ENCODE measurements at regions not wholly inside any gene's neighbourhood (a gene's known extent, or its start where the extent isn't known, plus 50 kb on each side); places are given as distances from the start of the nearest gene placed in this dataset.

DNA sequence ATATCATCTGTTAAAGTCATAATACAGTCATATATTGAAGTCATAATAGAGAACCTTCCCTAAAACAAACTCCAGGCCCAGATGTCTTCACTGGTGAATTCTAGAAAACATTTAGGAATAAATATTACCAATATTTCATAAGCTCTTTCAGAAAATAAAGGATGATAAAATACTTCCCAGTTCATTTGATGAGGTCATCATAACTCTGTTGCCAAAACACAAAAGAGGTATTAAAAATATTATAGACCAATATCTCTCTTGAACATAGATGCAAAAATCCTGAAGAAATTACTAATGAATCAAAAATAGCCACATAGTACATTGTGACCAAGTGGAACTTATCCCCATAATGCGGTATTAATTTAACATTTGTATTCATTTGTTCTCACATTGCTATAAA, 132.4 kb upstream of the ZP4 start:
- H3K4me3 ChIP-seq (ENCODE audit: low read length): no peak overlapping the region
- no peaks in the 10 kb centered on the region for H3K9me3 ChIP-seq (ENCODE audit: low read length)
- H3K79me2 ChIP-seq (replicated peaks; ENCODE audit: insufficient read depth, low read length): no peaks in the 10 kb centered on the region
- H3K9me2 ChIP-seq (ENCODE audit: insufficient read depth, low read length): no peaks in the 10 kb centered on the region
- H3K36me3 ChIP-seq (ENCODE audit: insufficient read depth, low read length): no peaks in the 10 kb centered on the region
- no peak overlapping the region for H3K4me2 ChIP-seq (ENCODE audit: low read length)
- H3K9ac ChIP-seq (ENCODE audit: low read length): no peak overlapping the region
- no peak for TF ChIP-seq EP300 (conservative IDR thresholded peaks at IDR 0.05; ENCODE audit: poor library complexity, severe bottlenecking)
- no peak for TF ChIP-seq MXI1 (conservative IDR thresholded peaks at IDR 0.05; ENCODE audit: poor library complexity, severe bottlenecking)
- no peak for TF ChIP-seq EZH2 (IDR thresholded peaks at IDR 0.05; ENCODE audit: borderline replicate concordance, insufficient read depth, low read length, poor library complexity, severe bottlenecking)
- no peak for TF ChIP-seq REST (IDR thresholded peaks at IDR 0.05; ENCODE audit: borderline replicate concordance)
- TF ChIP-seq RAD21 (conservative IDR thresholded peaks at IDR 0.05): no peak
- TF ChIP-seq POLR2AphosphoS5 (IDR thresholded peaks at IDR 0.05): no peak
- no peak for TF ChIP-seq TAF1 (IDR thresholded peaks at IDR 0.05; ENCODE audit: low read depth)
- H3K27ac ChIP-seq (ENCODE audit: low read length): no peak overlapping the region
- no peaks in the 10 kb centered on the region for H3F3A ChIP-seq (ENCODE audit: insufficient read depth, low read length, poor library complexity, severe bottlenecking)
- H4K20me1 ChIP-seq (ENCODE audit: insufficient read depth): no peaks in the 10 kb centered on the region
- H3K27me3 ChIP-seq (ENCODE audit: insufficient read depth, low read depth, low read length): no peaks in the 10 kb centered on the region
- H2AFZ ChIP-seq (ENCODE audit: low read depth, low read length): no peak overlapping the region

DNA sequence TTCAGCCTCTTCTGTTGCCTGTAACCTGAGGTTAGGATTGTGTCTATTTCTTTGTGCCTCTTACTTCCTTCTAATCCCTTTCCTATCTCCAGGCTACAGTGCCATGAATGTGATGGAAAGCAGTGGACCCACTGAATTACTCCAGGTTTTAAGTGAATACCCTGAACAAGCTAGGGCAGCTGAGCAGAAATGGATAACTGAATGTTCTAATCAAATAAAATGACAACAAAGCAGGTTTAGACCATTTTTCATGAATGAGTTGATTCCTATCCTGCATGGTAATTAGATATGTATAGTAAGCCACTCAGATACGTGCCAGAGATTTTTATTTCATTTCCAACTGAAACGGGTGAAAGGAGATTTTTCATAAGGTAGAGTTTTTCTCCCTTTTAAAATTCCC, 127.5 kb upstream of the ZP4 start:
- Histone ChIP-seq H3K9ac (ENCODE audit: low read length) (no peak overlapping the region), H3K27me3 (ENCODE audit: insufficient read depth, low read depth, low read length) (no peaks in the 10 kb centered on the region), H3K4me2 (ENCODE audit: low read length) (no peak overlapping the region), H3F3A (ENCODE audit: insufficient read depth, low read length, poor library complexity, severe bottlenecking) (no peaks in the 10 kb centered on the region), H3K9me3 (ENCODE audit: low read length) (no peaks in the 10 kb centered on the region), H3K36me3 (ENCODE audit: insufficient read depth, low read length) (no peaks in the 10 kb centered on the region), H3K9me2 (ENCODE audit: insufficient read depth, low read length) (no peaks in the 10 kb centered on the region), H3K4me3 (ENCODE audit: low read length) (no peak overlapping the region), H3K79me2 (replicated peaks; ENCODE audit: insufficient read depth, low read length) (no peaks in the 10 kb centered on the region), H2AFZ (ENCODE audit: low read depth, low read length) (no peak overlapping the region), H4K20me1 (ENCODE audit: insufficient read depth) (no peaks in the 10 kb centered on the region), H3K27ac (ENCODE audit: low read length) (no peak overlapping the region)
- no peak for TF ChIP-seq POLR2AphosphoS5 (IDR thresholded peaks at IDR 0.05)
- TF ChIP-seq MXI1 (conservative IDR thresholded peaks at IDR 0.05; ENCODE audit: poor library complexity, severe bottlenecking): no peak
- TF ChIP-seq EP300 (conservative IDR thresholded peaks at IDR 0.05; ENCODE audit: poor library complexity, severe bottlenecking): no peak
- TF ChIP-seq, protein P1, sequence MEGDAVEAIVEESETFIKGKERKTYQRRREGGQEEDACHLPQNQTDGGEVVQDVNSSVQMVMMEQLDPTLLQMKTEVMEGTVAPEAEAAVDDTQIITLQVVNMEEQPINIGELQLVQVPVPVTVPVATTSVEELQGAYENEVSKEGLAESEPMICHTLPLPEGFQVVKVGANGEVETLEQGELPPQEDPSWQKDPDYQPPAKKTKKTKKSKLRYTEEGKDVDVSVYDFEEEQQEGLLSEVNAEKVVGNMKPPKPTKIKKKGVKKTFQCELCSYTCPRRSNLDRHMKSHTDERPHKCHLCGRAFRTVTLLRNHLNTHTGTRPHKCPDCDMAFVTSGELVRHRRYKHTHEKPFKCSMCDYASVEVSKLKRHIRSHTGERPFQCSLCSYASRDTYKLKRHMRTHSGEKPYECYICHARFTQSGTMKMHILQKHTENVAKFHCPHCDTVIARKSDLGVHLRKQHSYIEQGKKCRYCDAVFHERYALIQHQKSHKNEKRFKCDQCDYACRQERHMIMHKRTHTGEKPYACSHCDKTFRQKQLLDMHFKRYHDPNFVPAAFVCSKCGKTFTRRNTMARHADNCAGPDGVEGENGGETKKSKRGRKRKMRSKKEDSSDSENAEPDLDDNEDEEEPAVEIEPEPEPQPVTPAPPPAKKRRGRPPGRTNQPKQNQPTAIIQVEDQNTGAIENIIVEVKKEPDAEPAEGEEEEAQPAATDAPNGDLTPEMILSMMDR (IDR thresholded peaks at IDR 0.05; ENCODE audit: poor library complexity, severe bottlenecking): no peak
- TF ChIP-seq EZH2 (IDR thresholded peaks at IDR 0.05; ENCODE audit: borderline replicate concordance, insufficient read depth, low read length, poor library complexity, severe bottlenecking): no peak
- no peak for TF ChIP-seq SMC3 (conservative IDR thresholded peaks at IDR 0.05; ENCODE audit: poor library complexity)
- no peak for TF ChIP-seq REST (IDR thresholded peaks at IDR 0.05; ENCODE audit: borderline replicate concordance)
- no peak for TF ChIP-seq RAD21 (conservative IDR thresholded peaks at IDR 0.05)
- no peak for TF ChIP-seq TAF1 (IDR thresholded peaks at IDR 0.05; ENCODE audit: low read depth)

All from neural cell (in vitro differentiated cells).